ENCODE measurements at regions not wholly inside any gene's neighbourhood (a gene's known extent, or its start where the extent isn't known, plus 50 kb on each side); places are given as distances from the start of the nearest gene placed in this dataset.

- no peaks in the 10 kb centered on the region for H3K79me2 ChIP-seq (ENCODE audit: control insufficient read depth, insufficient read depth, low read length)
- intact Hi-C loops (cut with micrococcal nuclease; ENCODE audit: unreplicated experiment): loop anchor here (2.0 to 10.0 kb wide), 7 partner anchors 313 to 985 kb away; no protein-coding TSS in a partner anchor
- BruUV-seq (replicated peaks): no TSS peak
- H4K20me1 ChIP-seq (ENCODE audit: control insufficient read depth, insufficient read depth): no peaks in the 10 kb centered on the region
- no peak for DNase-seq (ENCODE audit: low read depth, low spot score)
- no peaks in the 10 kb centered on the region for H3K36me3 ChIP-seq (ENCODE audit: control insufficient read depth in 2 of 2, insufficient read depth in 2 of 2, low read length in 1 of 2)
- RAD21 ChIA-PET (ENCODE audit: unreplicated experiment): interaction anchor here (0.8 to 1.7 kb wide), 3 partner anchors 306 to 748 kb away, joined by 3 read pairs; no protein-coding TSS in a partner anchor
- CTCF ChIA-PET: interaction anchor here (0.7 to 3.2 kb wide), 15 partner anchors 10 to 1392 kb away, joined by 3 to 23 read pairs (median 4); no protein-coding TSS in a partner anchor
- POLR2A ChIA-PET: no interaction called here
- in situ Hi-C loops (cut with MboI): loop anchor here (10.0 to 25.0 kb wide), 2 partner anchors 605 to 1388 kb away; partner anchors contain the start of gene MEIS2
- no peak overlapping the region for H3K4me3 ChIP-seq
- H2AFZ ChIP-seq (ENCODE audit: control insufficient read depth, low read depth, low read length): no peak overlapping the region
- H3K9ac ChIP-seq (ENCODE audit: control insufficient read depth, insufficient read depth, low read length): no peak overlapping the region
- H3K27ac ChIP-seq (ENCODE audit: control insufficient read depth, insufficient read depth): no peak overlapping the region
- SMC1A ChIA-PET (ENCODE audit: uncharacterized antibody, unreplicated experiment): interaction anchor here (0.6 to 3.6 kb wide), 9 partner anchors 10 to 634 kb away, joined by 3 to 19 read pairs (median 5); no protein-coding TSS in a partner anchor
- H3K27me3 ChIP-seq (replicated peaks in 1 of 2; ENCODE audit: control insufficient read depth in 2 of 2, insufficient read depth in 2 of 2, low read length in 1 of 2): no peaks in the 10 kb centered on the region
- no peak for FAIRE-seq
- no peak overlapping the region for H3K4me2 ChIP-seq (ENCODE audit: control insufficient read depth, insufficient read depth)
- WGBS (ENCODE audit: insufficient coverage, insufficient replicate concordance, low lambda C conversion rate, missing lambda C conversion rate): 64% methylated on average over 6 of the region's 6 CpGs
- H3K9me3 ChIP-seq (replicated peaks; ENCODE audit: control insufficient read depth, insufficient read depth, low read length): no peaks in the 10 kb centered on the region
- ATAC-seq: no peak
- H3K4me1 ChIP-seq (ENCODE audit: control insufficient read depth, insufficient read depth, low read length): no peaks in the 10 kb centered on the region
- TF ChIP-seq SMAD5 (IDR thresholded peaks at IDR 0.05; ENCODE audit: low read depth): no peak
- TF ChIP-seq RELB (IDR thresholded peaks at IDR 0.05; ENCODE audit: low read depth): no peak
- TF ChIP-seq ZNF592 (IDR thresholded peaks at IDR 0.05): no peak
- TF ChIP-seq LARP7 (IDR thresholded peaks at IDR 0.05): no peak
- no peak for TF ChIP-seq HDAC6 (IDR thresholded peaks at IDR 0.05; ENCODE audit: unreplicated experiment)
- no peak for TF ChIP-seq IKZF1 (conservative IDR thresholded peaks at IDR 0.05)
- no peak for TF ChIP-seq MYC (IDR thresholded peaks at IDR 0.05; ENCODE audit: insufficient read depth, insufficient read length, insufficient replicate concordance, low read length, severe bottlenecking)
- TF ChIP-seq SPI1 (IDR thresholded peaks at IDR 0.05; ENCODE audit: borderline replicate concordance, insufficient read depth, low read depth, low read length): no peak
- TF ChIP-seq E2F4 (IDR thresholded peaks at IDR 0.05; ENCODE audit: low read depth, low read length): no peak
- no peak for TF ChIP-seq NR2C2 (IDR thresholded peaks at IDR 0.05; ENCODE audit: borderline replicate concordance, control insufficient read depth, insufficient read length, low read depth)
- no peak for TF ChIP-seq NFXL1 (IDR thresholded peaks at IDR 0.05; ENCODE audit: borderline replicate concordance)
- TF ChIP-seq MXI1 (IDR thresholded peaks at IDR 0.05; ENCODE audit: low read depth, low read length): no peak
- TF ChIP-seq ZSCAN29 (IDR thresholded peaks at IDR 0.05): no peak
- no peak for TF ChIP-seq RCOR1 (conservative IDR thresholded peaks at IDR 0.05; ENCODE audit: low read depth, low read length)
- no peak for TF ChIP-seq CBX5 (IDR thresholded peaks at IDR 0.05; ENCODE audit: low read depth)
- TF ChIP-seq SUPT20H (IDR thresholded peaks at IDR 0.05; ENCODE audit: borderline replicate concordance, control insufficient read depth, low read depth, low read length): no peak
Measured at GRCh38 chr15:36499412-36500389, 79.7 kb upstream of the CDIN1 start.

All from GM12878 (cell line).